ENCODE measurements at regions not wholly inside any gene's neighbourhood (a gene's known extent, or its start where the extent isn't known, plus 50 kb on each side); places are given as distances from the start of the nearest gene placed in this dataset.

- in situ Hi-C loops (cut with MboI) = no loop called here
- BruUV-seq (replicated peaks) = no TSS peak
- no peak for ATAC-seq
- no peaks in the 10 kb centered on the region for H3K79me2 ChIP-seq (ENCODE audit: control insufficient read depth, insufficient read depth, low read length)
- no peaks in the 10 kb centered on the region for H4K20me1 ChIP-seq (ENCODE audit: control insufficient read depth, insufficient read depth)
- no peak for TF ChIP-seq ZBTB4 (CRISPR knock-in tag; IDR thresholded peaks at IDR 0.05)
- no peak for TF ChIP-seq EP300 (IDR thresholded peaks at IDR 0.05; ENCODE audit: borderline replicate concordance in 1 of 2, control insufficient read depth in 1 of 2, low read depth in 2 of 2, low read length in 2 of 2)
- ChIA-PET POLR2A (no interaction called here), SMC1A (ENCODE audit: uncharacterized antibody, unreplicated experiment) (no interaction called here), RAD21 (ENCODE audit: unreplicated experiment) (no interaction called here), CTCF (no interaction called here)
- H3K27me3 ChIP-seq (replicated peaks in 1 of 2; ENCODE audit: control insufficient read depth in 2 of 2, insufficient read depth in 2 of 2, low read length in 1 of 2) = no peaks in the 10 kb centered on the region; a peak in 1 of 4 replicates
- no peak for DNase-seq (ENCODE audit: low read depth, low spot score)
- no peaks in the 10 kb centered on the region; the same call in 2 of the 3 replicates for H3K9me3 ChIP-seq (replicated peaks; ENCODE audit: control insufficient read depth, insufficient read depth, low read length)
- no peak overlapping the region for H3K4me2 ChIP-seq (ENCODE audit: control insufficient read depth, insufficient read depth)
- WGBS (ENCODE audit: insufficient coverage, insufficient replicate concordance, low lambda C conversion rate, missing lambda C conversion rate) = 22% methylated on average over 5 of the region's 5 CpGs
- no peaks in the 10 kb centered on the region for H3K36me3 ChIP-seq (ENCODE audit: control insufficient read depth in 2 of 2, insufficient read depth in 2 of 2, low read length in 1 of 2)
- no peak overlapping the region for H3K4me3 ChIP-seq
- no peak for FAIRE-seq
- no peak overlapping the region for H2AFZ ChIP-seq (ENCODE audit: control insufficient read depth, low read depth, low read length)
- no peak overlapping the region for H3K27ac ChIP-seq (ENCODE audit: control insufficient read depth, insufficient read depth)
- 0 out of 2 replicates have a peak, but pooled peaks cover 3% of the 10 kb centered on the region for H3K4me1 ChIP-seq (ENCODE audit: control insufficient read depth, insufficient read depth, low read length)
- H3K9ac ChIP-seq (ENCODE audit: control insufficient read depth, insufficient read depth, low read length) = no peak overlapping the region
- intact Hi-C loops (cut with micrococcal nuclease; ENCODE audit: unreplicated experiment) = no loop called here
Measured at GRCh38 chr11:44505581-44506054, 59.8 kb upstream of the CD82 start.

Data from GM12878 (cell line).